Mesendoderm (in vitro differentiated cells): ENCODE measurements at regions not wholly inside any gene's neighbourhood (a gene's known extent, or its start where the extent isn't known, plus 50 kb on each side); places are given as distances from the start of the nearest gene placed in this dataset.

Experiments used
- DNase-seq: peaks from one replicate; pipeline ENCODE4 v3.0.0; 2013
- H2AK5ac ChIP-seq: 2 replicates; pipeline ENCODE4 v1.6.1; 2013; ENCODE audit warnings: low read length, inconsistent platforms
- H2BK120ac ChIP-seq: 2 replicates; pipeline ENCODE4 v1.6.1; 2013; ENCODE audit warnings: low read depth, mild to moderate bottlenecking, low read length, moderate library complexity, mixed read lengths
- H2BK15ac ChIP-seq: replicated peaks from 2 replicates; pipeline ENCODE4 v1.6.1; 2013; ENCODE audit warnings: low read depth, mild to moderate bottlenecking, moderate library complexity
- H2BK5ac ChIP-seq: 2 replicates; pipeline ENCODE4 v1.6.1; 2013; ENCODE audit warnings: low read length, inconsistent platforms
- H3K18ac ChIP-seq: 2 replicates; pipeline ENCODE4 v1.6.1; 2013; ENCODE audit warnings: mild to moderate bottlenecking, low read length, mixed read lengths
- H3K23ac ChIP-seq: one replicate; pipeline ENCODE4 v1.6.1; 2013; ENCODE audit warnings: low read length
- H3K27ac ChIP-seq: 2 replicates; pipeline ENCODE4 v1.5.1; 2013; ENCODE audit warnings: low read depth, mild to moderate bottlenecking, inconsistent platforms, low read length, moderate library complexity
- H3K27me3 ChIP-seq: 2 replicates; pipeline ENCODE4 v1.6.1; 2013; ENCODE audit warnings: low read length, control low read depth, mild to moderate bottlenecking, inconsistent platforms; ENCODE audit not compliant: insufficient read depth, poor library complexity
- H3K36me3 ChIP-seq: 2 replicates; pipeline ENCODE4 v1.6.1; 2013; ENCODE audit warnings: low read length, inconsistent platforms; ENCODE audit not compliant: control insufficient read depth, insufficient read depth
- H3K4ac ChIP-seq: one replicate; pipeline ENCODE4 v1.6.1; 2013; ENCODE audit warnings: low read depth, mild to moderate bottlenecking, low read length, moderate library complexity
- H3K4me1 ChIP-seq: 2 replicates; pipeline ENCODE4 v1.6.1; 2013; ENCODE audit warnings: low read depth, low read length, inconsistent platforms; ENCODE audit not compliant: control insufficient read depth
- H3K4me2 ChIP-seq: 2 replicates; pipeline ENCODE4 v1.6.1; 2013; ENCODE audit warnings: low read length
- H3K4me3 ChIP-seq: 2 replicates; pipeline ENCODE4 v1.5.1; 2013; ENCODE audit warnings: mild to moderate bottlenecking, low read length
- H3K56ac ChIP-seq: one replicate; pipeline ENCODE4 v1.6.1; 2013; ENCODE audit warnings: low read length
- H3K79me1 ChIP-seq: 2 replicates; pipeline ENCODE4 v1.6.1; 2013; ENCODE audit warnings: low read length, inconsistent platforms
- H3K79me2 ChIP-seq: 2 replicates; pipeline ENCODE4 v1.6.1; 2013; ENCODE audit warnings: mild to moderate bottlenecking, low read length; ENCODE audit not compliant: control insufficient read depth, insufficient read depth
- H3K9ac ChIP-seq: 2 replicates; pipeline ENCODE4 v1.6.1; 2013; ENCODE audit warnings: low read length, inconsistent platforms
- H4K5ac ChIP-seq: one replicate; pipeline ENCODE4 v1.6.1; 2013; ENCODE audit warnings: low read length
- H4K8ac ChIP-seq: one replicate; pipeline ENCODE4 v1.6.1; 2013; ENCODE audit warnings: low read depth, mild to moderate bottlenecking, control low read depth, low read length, moderate library complexity
- WGBS: extraction: QIAGEN DNeasy Blood & Tissue Kit; methylation state at CpG from one replicate; pipeline ENCODE4 v1.1.7; 2013; ENCODE audit warnings: low lambda C conversion rate, missing lambda C conversion rate; ENCODE audit not compliant: insufficient coverage; ENCODE audit errors: extremely low coverage; 5-methylcytosine and 5-hydroxymethylcytosine counted together

DNA sequence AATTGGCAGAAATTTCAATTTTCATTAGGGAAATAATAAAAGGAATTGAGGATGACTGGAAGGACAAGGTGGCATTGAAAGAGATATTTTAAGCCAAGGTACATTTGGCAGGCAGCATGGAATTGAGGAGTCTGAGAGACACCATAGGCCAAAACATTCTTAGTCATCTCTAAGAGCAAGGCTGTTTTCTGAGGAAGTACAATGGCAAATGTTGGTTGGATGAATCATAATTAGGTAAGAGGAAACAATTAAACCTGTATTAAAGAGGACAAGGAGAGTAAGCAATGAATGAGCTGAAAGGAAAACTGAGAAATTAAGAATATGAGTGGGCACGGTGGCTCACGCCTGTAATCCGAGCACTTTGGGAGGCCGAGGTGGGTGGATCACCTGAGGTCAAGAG lies 86.3 kb downstream of the MRPL32 start:
- Histone ChIP-seq H3K4me1 (no peaks in the 10 kb centered on the region), H4K5ac (no peak overlapping the region), H4K8ac (no peak overlapping the region), H3K27ac (no peak overlapping the region), H2BK15ac (no peak overlapping the region), H2BK5ac (no peak overlapping the region), H3K9ac (no peak overlapping the region), H3K4ac (no peak overlapping the region), H3K36me3 (no peaks in the 10 kb centered on the region), H2BK120ac (no peak overlapping the region), H3K79me1 (no peaks in the 10 kb centered on the region), H3K18ac (no peak overlapping the region), H3K56ac (no peak overlapping the region), H3K27me3 (no peaks in the 10 kb centered on the region), H3K79me2 (no peaks in the 10 kb centered on the region), H2AK5ac (no peak overlapping the region), H3K4me2 (no peak overlapping the region), H3K23ac (no peak overlapping the region), H3K4me3 (no peak overlapping the region)
- DNase-seq: no peak
- WGBS: no CpG with 5 or more reads among the region's 4 CpGs

DNA sequence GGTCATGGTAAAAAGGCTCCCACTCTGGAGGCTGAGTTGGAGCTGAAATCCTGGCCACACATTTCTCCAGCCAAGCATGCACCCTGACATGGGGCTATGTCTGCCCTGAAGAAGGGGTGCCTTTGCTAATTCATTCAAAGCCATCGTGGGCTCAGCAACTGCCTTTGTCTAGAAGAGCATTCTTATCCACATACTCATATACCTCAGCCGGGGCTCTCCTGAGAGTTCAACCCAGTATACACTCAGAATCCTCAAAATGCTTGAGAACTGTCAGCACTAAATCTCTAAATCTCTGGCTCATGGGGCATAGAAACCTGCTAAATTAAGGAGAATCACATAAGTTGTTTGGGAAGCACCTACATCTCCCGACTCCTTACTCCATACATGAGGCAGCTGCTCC lies 89.3 kb downstream of the MRPL32 start:
- Histone ChIP-seq H3K4me1 (peaks cover 3% of the 10 kb centered on the region), H2AK5ac (peak overlapping the region; percentile 11), H3K4me3 (no peak overlapping the region), H3K56ac (peak overlapping the region; percentile 17), H3K36me3 (no peaks in the 10 kb centered on the region), H2BK120ac (no peak overlapping the region), H3K79me2 (no peaks in the 10 kb centered on the region), H2BK15ac (no peak overlapping the region), H3K27me3 (no peaks in the 10 kb centered on the region), H3K79me1 (no peaks in the 10 kb centered on the region), H4K8ac (no peak overlapping the region), H3K9ac (no peak overlapping the region), H4K5ac (no peak overlapping the region), H3K23ac (no peak overlapping the region), H2BK5ac (peak overlapping the region; percentile 56), H3K4ac (no peak overlapping the region), H3K27ac (no peak overlapping the region), H3K18ac (no peak overlapping the region), H3K4me2 (no peak overlapping the region)
- no peak for DNase-seq
- no CpG with 5 or more reads among the region's 3 CpGs for WGBS

DNA sequence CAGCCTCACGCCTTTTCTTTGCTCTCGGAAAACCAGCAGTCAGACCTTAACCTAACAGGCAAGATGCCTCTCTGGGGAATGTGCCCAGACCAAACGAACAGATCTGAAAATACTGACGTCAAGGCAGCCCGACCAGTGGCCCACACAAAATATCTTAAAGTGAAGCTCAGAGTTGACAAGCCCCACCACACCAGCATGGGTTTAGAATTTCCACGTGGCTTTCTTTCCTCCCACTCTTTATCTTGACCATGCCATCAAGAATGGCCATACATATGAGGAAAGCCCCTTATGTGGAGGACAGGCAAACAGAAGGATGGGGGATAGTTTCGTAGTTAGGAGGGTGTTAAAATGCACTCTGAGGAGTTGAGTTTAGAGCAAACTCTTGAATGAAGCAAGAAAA lies 89.8 kb downstream of the MRPL32 start:
- no peaks in the 10 kb centered on the region for H3K79me1 ChIP-seq
- H2BK120ac ChIP-seq: no peak overlapping the region
- no peak overlapping the region for H3K4me2 ChIP-seq
- H4K8ac ChIP-seq: no peak overlapping the region
- no peak overlapping the region for H3K27ac ChIP-seq
- H3K4me3 ChIP-seq: no peak overlapping the region
- no peak overlapping the region for H3K23ac ChIP-seq
- no peak overlapping the region for H4K5ac ChIP-seq
- no peak overlapping the region for H3K18ac ChIP-seq
- no peak overlapping the region for H2AK5ac ChIP-seq
- no peak overlapping the region for H2BK5ac ChIP-seq
- no peak for DNase-seq
- no peaks in the 10 kb centered on the region for H3K36me3 ChIP-seq
- no peak overlapping the region for H2BK15ac ChIP-seq
- WGBS: no CpG with 5 or more reads among the region's 7 CpGs
- no peaks in the 10 kb centered on the region for H3K79me2 ChIP-seq
- no peaks in the 10 kb centered on the region for H3K27me3 ChIP-seq
- no peak overlapping the region for H3K9ac ChIP-seq
- H3K4ac ChIP-seq: no peak overlapping the region
- H3K56ac ChIP-seq: no peak overlapping the region
- peaks cover 3% of the 10 kb centered on the region for H3K4me1 ChIP-seq

DNA sequence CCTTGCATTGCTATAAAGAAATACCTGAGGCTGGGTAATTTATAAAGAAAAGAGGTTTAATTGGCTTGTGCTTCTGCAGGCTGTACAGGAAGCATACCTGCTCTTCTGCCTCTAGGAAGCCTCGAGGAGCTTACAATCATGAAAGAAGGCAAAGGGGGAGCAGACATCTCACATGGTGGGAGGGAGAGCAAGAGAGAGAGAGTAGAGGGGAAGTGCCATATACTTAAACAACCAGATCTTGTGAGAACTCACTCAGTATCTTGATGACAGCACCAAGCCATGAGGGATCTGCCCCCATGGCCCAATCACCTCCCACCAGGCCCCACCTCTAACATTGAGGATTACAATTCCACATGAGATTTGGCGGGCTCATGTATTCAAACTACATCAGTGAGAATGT lies 79.1 kb upstream of the HECW1 start:
- no CpG with 5 or more reads among the region's 2 CpGs for WGBS
- H4K8ac ChIP-seq: no peak overlapping the region

DNA sequence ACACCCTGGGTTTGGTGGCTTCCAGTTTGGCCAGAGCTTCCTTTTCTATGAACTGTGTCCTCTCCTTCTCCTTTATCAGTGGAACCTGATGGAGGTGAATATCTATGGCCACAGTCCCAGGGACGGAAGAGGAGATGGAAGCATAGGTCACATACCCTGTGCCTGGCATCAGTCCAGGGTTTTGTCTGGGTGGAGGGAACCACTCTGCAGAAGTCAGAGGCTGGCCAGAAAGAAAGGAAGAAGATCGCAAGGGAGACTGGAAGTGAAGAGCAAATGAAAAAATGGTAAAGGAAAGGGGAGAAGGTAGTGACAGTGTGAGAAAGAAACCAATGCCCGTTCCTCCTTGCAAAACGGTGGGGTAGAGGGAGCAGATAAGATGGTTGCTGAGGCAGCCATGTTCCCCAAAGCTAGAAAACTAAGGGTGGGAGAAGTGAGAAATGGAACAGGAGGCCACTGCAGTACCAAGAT lies 77.9 kb upstream of the HECW1 start:
- Histone ChIP-seq H4K5ac (no peak overlapping the region), H2AK5ac (no peak overlapping the region), H3K4me3 (no peak overlapping the region), H3K79me1 (no peaks in the 10 kb centered on the region), H3K9ac (no peak overlapping the region), H3K4me2 (no peak overlapping the region), H4K8ac (no peak overlapping the region), H2BK15ac (no peak overlapping the region), H3K27ac (no peak overlapping the region), H3K4me1 (no peaks in the 10 kb centered on the region), H3K27me3 (no peaks in the 10 kb centered on the region), H2BK5ac (no peak overlapping the region), H3K36me3 (no peaks in the 10 kb centered on the region), H3K18ac (no peak overlapping the region), H3K23ac (no peak overlapping the region), H3K56ac (no peak overlapping the region), H3K79me2 (no peaks in the 10 kb centered on the region), H3K4ac (no peak overlapping the region), H2BK120ac (no peak overlapping the region)
- WGBS: no CpG with 5 or more reads among the region's 4 CpGs
- DNase-seq: no peak

More for the DNA sequence above, 79.1 kb upstream of the HECW1 start:
- no peak overlapping the region for H3K4me3 ChIP-seq
- no peak overlapping the region for H2AK5ac ChIP-seq
- H3K4me1 ChIP-seq: no peaks in the 10 kb centered on the region
- H3K23ac ChIP-seq: no peak overlapping the region
- no peak overlapping the region for H4K5ac ChIP-seq
- no peaks in the 10 kb centered on the region for H3K79me1 ChIP-seq
- no peak for DNase-seq
- H3K4me2 ChIP-seq: no peak overlapping the region
- no peak overlapping the region for H3K56ac ChIP-seq
- no peaks in the 10 kb centered on the region for H3K79me2 ChIP-seq
- no peak overlapping the region for H3K4ac ChIP-seq
- H2BK120ac ChIP-seq: no peak overlapping the region
- H3K27me3 ChIP-seq: no peaks in the 10 kb centered on the region
- H2BK15ac ChIP-seq: no peak overlapping the region
- H3K36me3 ChIP-seq: no peaks in the 10 kb centered on the region
- H3K9ac ChIP-seq: no peak overlapping the region
- H2BK5ac ChIP-seq: no peak overlapping the region
- no peak overlapping the region for H3K18ac ChIP-seq
- H3K27ac ChIP-seq: no peak overlapping the region

DNA sequence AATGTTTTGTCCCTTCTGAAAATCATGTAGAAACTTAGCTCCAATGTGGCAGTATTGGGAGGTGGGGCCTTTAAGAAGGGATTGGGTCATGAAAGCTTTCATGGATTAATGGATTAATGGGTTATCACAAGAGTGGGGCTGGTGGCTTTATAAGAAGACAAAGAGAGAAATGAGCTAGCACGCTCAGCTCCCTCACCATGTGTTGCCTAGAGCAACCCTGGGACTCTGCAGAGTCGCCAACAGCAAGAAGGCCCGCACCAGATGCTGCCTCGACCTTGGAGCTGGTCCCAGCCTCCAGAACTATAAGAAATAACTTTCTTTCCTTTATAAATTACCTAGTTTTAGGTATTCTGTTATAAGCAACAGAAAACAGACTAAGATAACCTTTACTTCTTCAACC lies 74.9 kb upstream of the HECW1 start:
- no peaks in the 10 kb centered on the region for H3K4me1 ChIP-seq
- H3K79me1 ChIP-seq: no peaks in the 10 kb centered on the region
- H3K9ac ChIP-seq: no peak overlapping the region
- peak overlapping the region; percentile 87 for H2BK15ac ChIP-seq
- no peaks in the 10 kb centered on the region for H3K36me3 ChIP-seq
- H3K23ac ChIP-seq: no peak overlapping the region
- H3K4me2 ChIP-seq: no peak overlapping the region
- no peak overlapping the region for H3K4me3 ChIP-seq
- H3K79me2 ChIP-seq: no peaks in the 10 kb centered on the region
- H2BK120ac ChIP-seq: no peak overlapping the region
- H3K56ac ChIP-seq: no peak overlapping the region
- peak overlapping the region; percentile 51 for H3K18ac ChIP-seq
- no peak overlapping the region for H4K8ac ChIP-seq
- no peak overlapping the region for H4K5ac ChIP-seq
- no peak overlapping the region for H2BK5ac ChIP-seq
- WGBS: no CpG with 5 or more reads among the region's 4 CpGs
- no peak for DNase-seq
- peak overlapping the region; percentile 81 for H2AK5ac ChIP-seq
- H3K27me3 ChIP-seq: no peaks in the 10 kb centered on the region
- H3K27ac ChIP-seq: no peak overlapping the region
- H3K4ac ChIP-seq: no peak overlapping the region
